H9 (cell line): ENCODE measurements at regions not wholly inside any gene's neighbourhood (a gene's known extent, or its start where the extent isn't known, plus 50 kb on each side); places are given as distances from the start of the nearest gene placed in this dataset.

Experiments used
- DNase-seq: peaks from one replicate; pipeline ENCODE4 v3.0.0-alpha.2; 2017
- H2AFZ ChIP-seq: one replicate; pipeline ENCODE4 v1.6.1; 2013; ENCODE audit warnings: mild to moderate bottlenecking, low read length, control low read depth, moderate library complexity
- H2AK5ac ChIP-seq: 2 replicates; pipeline ENCODE4 v1.6.1; 2013; ENCODE audit warnings: low read length, control low read depth, mixed read lengths; ENCODE audit not compliant: insufficient read length
- H2BK120ac ChIP-seq: one replicate; pipeline ENCODE4 v1.6.1; 2013; ENCODE audit warnings: low read depth, mild to moderate bottlenecking, low read length, control low read depth, inconsistent platforms; ENCODE audit not compliant: poor library complexity, severe bottlenecking
- H2BK12ac ChIP-seq: 2 replicates; pipeline ENCODE4 v1.6.1; 2013; ENCODE audit warnings: low read length, control low read depth, mixed read lengths, low read depth; ENCODE audit not compliant: insufficient read length
- H2BK15ac ChIP-seq: 2 replicates; pipeline ENCODE4 v1.6.1; 2013; ENCODE audit warnings: low read depth, low read length, control low read depth
- H2BK20ac ChIP-seq: one replicate; pipeline ENCODE4 v1.6.1; 2013; ENCODE audit warnings: low read depth, mild to moderate bottlenecking, low read length, control low read depth, inconsistent platforms; ENCODE audit not compliant: poor library complexity, severe bottlenecking
- H2BK5ac ChIP-seq: 2 replicates; pipeline ENCODE4 v1.6.1; 2013; ENCODE audit warnings: low read length, control low read depth, mixed read lengths; ENCODE audit not compliant: insufficient read length
- H3K14ac ChIP-seq: 2 replicates; pipeline ENCODE4 v1.6.1; 2013; ENCODE audit warnings: low read length, control low read depth; ENCODE audit not compliant: insufficient read depth
- H3K18ac ChIP-seq: 2 replicates; pipeline ENCODE4 v1.6.1; 2013; ENCODE audit warnings: low read depth, mild to moderate bottlenecking, mixed read lengths, low read length, control low read depth; ENCODE audit not compliant: insufficient read length
- H3K23ac ChIP-seq: 2 replicates; pipeline ENCODE4 v1.6.1; 2013; ENCODE audit warnings: low read length, control low read depth, mixed read lengths, low read depth; ENCODE audit not compliant: insufficient read length
- H3K23me2 ChIP-seq: 2 replicates; pipeline ENCODE4 v1.6.1; 2013; ENCODE audit warnings: low read depth, mild to moderate bottlenecking, mixed read lengths, low read length, control low read depth; ENCODE audit not compliant: insufficient read length, poor library complexity, severe bottlenecking
- H3K27ac ChIP-seq: 2 replicates; pipeline ENCODE4 v1.5.1; 2013; ENCODE audit warnings: low read length, control low read depth, mixed read lengths, low read depth; ENCODE audit not compliant: insufficient read length
- H3K27me3 ChIP-seq: 2 replicates; pipeline ENCODE4 v1.6.1; 2013; ENCODE audit warnings: low read length, control low read depth, inconsistent platforms; ENCODE audit not compliant: insufficient read depth
- H3K4ac ChIP-seq: 2 replicates; pipeline ENCODE4 v1.6.1; 2013; ENCODE audit warnings: low read depth, mild to moderate bottlenecking, control low read depth, inconsistent platforms, low read length, moderate library complexity
- H3K4me1 ChIP-seq: 2 replicates; pipeline ENCODE4 v1.6.1; 2013; ENCODE audit warnings: low read length, control low read depth, inconsistent platforms; ENCODE audit not compliant: insufficient read depth
- H3K4me2 ChIP-seq: 2 replicates; pipeline ENCODE4 v1.6.1; 2013; ENCODE audit warnings: low read length, control low read depth, mixed read lengths; ENCODE audit not compliant: insufficient read length, insufficient read depth
- H3K56ac ChIP-seq: 2 replicates; pipeline ENCODE4 v1.6.1; 2013; ENCODE audit warnings: low read depth, mild to moderate bottlenecking, mixed read lengths, low read length, control low read depth; ENCODE audit not compliant: insufficient read length
- H3K79me1 ChIP-seq: 2 replicates; pipeline ENCODE4 v1.6.1; 2013; ENCODE audit warnings: low read depth, mild to moderate bottlenecking, moderate library complexity, low read length, control low read depth, inconsistent platforms; ENCODE audit not compliant: insufficient read depth, poor library complexity, severe bottlenecking
- H3K79me2 ChIP-seq: 2 replicates; pipeline ENCODE4 v1.6.1; 2013; ENCODE audit warnings: low read length, control low read depth, inconsistent platforms; ENCODE audit not compliant: insufficient read depth
- H3K9ac ChIP-seq: 2 replicates; pipeline ENCODE4 v1.6.1; 2013; ENCODE audit warnings: low read length, control low read depth, mixed read lengths; ENCODE audit not compliant: insufficient read length; ENCODE audit errors: extremely low read depth
- H3K9me3 ChIP-seq: one replicate; pipeline ENCODE4 v1.6.1; 2013; ENCODE audit warnings: low read depth, low read length, inconsistent platforms; ENCODE audit not compliant: control insufficient read depth
- H3T11ph ChIP-seq: one replicate; pipeline ENCODE4 v1.6.1; 2013; ENCODE audit warnings: mild to moderate bottlenecking, low read length, control low read depth, inconsistent platforms
- H4K20me1 ChIP-seq: one replicate; pipeline ENCODE4 v1.6.1; 2013; ENCODE audit not compliant: control insufficient read depth, insufficient read length, insufficient read depth
- H4K5ac ChIP-seq: 2 replicates; pipeline ENCODE4 v1.6.1; 2013; ENCODE audit warnings: low read depth, mild to moderate bottlenecking, mixed read lengths, low read length, control low read depth; ENCODE audit not compliant: insufficient read length
- H4K8ac ChIP-seq: replicated peaks from 2 replicates; pipeline ENCODE4 v1.6.1; 2013; ENCODE audit warnings: low read length, control low read depth, mixed read lengths, low read depth; ENCODE audit not compliant: insufficient read length
- H4K91ac ChIP-seq: 2 replicates; pipeline ENCODE4 v1.6.1; 2013; ENCODE audit warnings: low read depth, mild to moderate bottlenecking, moderate library complexity, mixed read lengths, low read length, control low read depth; ENCODE audit not compliant: insufficient read length
- H3K27ac Mint-ChIP-seq, 3 experiments: 2 replicates in 2 of 3; 3 replicates in 1 of 3; pipeline ENCODE4 v1.8.0; 2020 to 2021; ENCODE audit warnings: mixed read lengths in 3 of 3, mild to moderate bottlenecking in 1 of 3, moderate library complexity in 1 of 3
- H3K27me3 Mint-ChIP-seq: 2 replicates; pipeline ENCODE4 v1.8.0; 2021; ENCODE audit warnings: low read depth, mild to moderate bottlenecking, moderate library complexity, mixed read lengths
- H3K36me3 Mint-ChIP-seq, 3 experiments: 2 replicates in 2 of 3; 3 replicates in 1 of 3; pipeline ENCODE4 v1.8.0; 2020 to 2021; ENCODE audit warnings: low read depth in 3 of 3, mixed read lengths in 3 of 3; ENCODE audit not compliant: insufficient read depth in 1 of 3
- H3K4me1 Mint-ChIP-seq, 2 experiments: 2 replicates each; pipeline ENCODE4 v1.8.0; 2020; ENCODE audit warnings: mixed read lengths in 2 of 2
- H3K4me3 Mint-ChIP-seq, 2 experiments: 2 replicates in 1 of 2; 3 replicates in 1 of 2; pipeline ENCODE4 v1.8.0; 2020 to 2021; ENCODE audit warnings: mild to moderate bottlenecking in 2 of 2, mixed read lengths in 2 of 2, moderate library complexity in 1 of 2
- H3K9me3 Mint-ChIP-seq, 2 experiments: 2 replicates in 1 of 2; 3 replicates in 1 of 2; pipeline ENCODE4 v1.8.0; 2020; ENCODE audit warnings: mild to moderate bottlenecking in 2 of 2, mixed read lengths in 2 of 2, moderate library complexity in 1 of 2
- CTCF ChIP-seq: fragments of 200-600 bp; sonication (generic); conservative IDR thresholded peaks from 3 replicates; pipeline ENCODE4 v1.8.0; 2021; ENCODE audit warnings: antibody characterized with exemption, mild to moderate bottlenecking
- WGBS: extraction: QIAGEN DNeasy Blood & Tissue Kit; methylation state at CpG from one replicate; pipeline ENCODE4 v1.1.7; 2013; ENCODE audit warnings: missing lambda C conversion rate, low lambda C conversion rate, mixed read lengths; ENCODE audit not compliant: insufficient read length; ENCODE audit errors: extremely low coverage; 5-methylcytosine and 5-hydroxymethylcytosine counted together

GRCh38 chr4:125423124-125423523 is 108.4 kb downstream of the FAT4 start:
- Histone ChIP-seq H3T11ph (no peak overlapping the region), H2BK120ac (no peak overlapping the region), H3K23me2 (no peaks in the 10 kb centered on the region), H2BK15ac (no peak overlapping the region), H3K23ac (no peak overlapping the region), H3K27me3 (no peaks in the 10 kb centered on the region), H3K4me1 (no peaks in the 10 kb centered on the region), H3K4ac (no peak overlapping the region), H2AK5ac (no peak overlapping the region), H3K27ac (no peak overlapping the region), H3K9ac (no peak overlapping the region), H3K18ac (no peak overlapping the region), H4K91ac (no peak overlapping the region), H3K56ac (no peak overlapping the region), H2BK5ac (no peak overlapping the region), H2BK20ac (no peak overlapping the region), H2BK12ac (no peak overlapping the region), H4K8ac (no peak overlapping the region), H3K4me2 (no peak overlapping the region), H3K79me1 (no peaks in the 10 kb centered on the region), H3K9me3 (no peaks in the 10 kb centered on the region), H2AFZ (no peak overlapping the region), H4K5ac (no peak overlapping the region), H3K14ac (no peak overlapping the region), H3K79me2 (no peaks in the 10 kb centered on the region), H4K20me1 (no peaks in the 10 kb centered on the region)
- no CpG with 5 or more reads among the region's 2 CpGs for WGBS
- H3K36me3 Mint-ChIP-seq: peaks cover 15 to 26% (median 20%) of the 10 kb centered on the region in 3 experiments; a peak in 6 of 7 replicates
- no peaks in the 10 kb centered on the region for H3K27me3 Mint-ChIP-seq
- peaks cover 9 to 16% of the 10 kb centered on the region in 2 experiments for H3K9me3 Mint-ChIP-seq
- peaks cover 7 to 8% of the 10 kb centered on the region in 2 experiments for H3K4me1 Mint-ChIP-seq
- no peak overlapping the region for H3K4me3 Mint-ChIP-seq
- DNase-seq: no peak
- TF ChIP-seq CTCF: no peak
- no peak overlapping the region for H3K27ac Mint-ChIP-seq
